HG03442 (cell line): ENCODE measurements at regions not wholly inside any gene's neighbourhood (a gene's known extent, or its start where the extent isn't known, plus 50 kb on each side); places are given as distances from the start of the nearest gene placed in this dataset.

Experiments
- ATAC-seq: cut with Tn5 transposase; IDR thresholded peaks from one replicate; pipeline ENCODE4 v1.9.1; 2021; ENCODE audit warnings: mild to moderate bottlenecking, moderate library complexity; ENCODE audit not compliant: unreplicated experiment

DNA sequence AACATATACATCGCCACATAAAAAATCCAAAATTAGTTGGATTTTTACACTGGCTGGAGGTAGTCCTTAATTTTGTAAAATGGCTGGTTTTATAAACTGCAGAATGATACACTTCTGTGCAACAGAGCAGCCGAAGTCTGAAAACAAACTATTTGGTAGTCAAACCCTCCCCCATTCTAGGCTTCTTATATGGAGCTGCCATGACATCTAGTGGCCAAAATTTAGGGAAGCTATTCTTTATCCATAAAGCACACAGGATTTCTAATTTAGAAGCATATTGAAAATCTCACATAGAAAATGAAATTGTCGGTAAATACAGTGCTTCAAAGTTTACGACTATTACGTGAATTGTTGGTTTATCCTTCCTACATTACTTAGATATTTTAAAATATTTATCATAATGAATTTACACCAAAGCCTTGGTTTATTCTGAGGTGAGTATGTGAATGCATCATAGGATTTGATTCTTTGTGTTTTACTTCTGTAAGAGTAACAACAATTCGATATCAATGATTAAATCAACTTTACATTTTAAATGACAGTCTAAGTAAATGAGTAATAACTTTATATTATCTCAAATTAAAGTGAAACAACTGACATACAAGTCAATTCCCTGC lies 113.4 kb upstream of the FAM241A start:
- ATAC-seq = peak; percentile 74

DNA sequence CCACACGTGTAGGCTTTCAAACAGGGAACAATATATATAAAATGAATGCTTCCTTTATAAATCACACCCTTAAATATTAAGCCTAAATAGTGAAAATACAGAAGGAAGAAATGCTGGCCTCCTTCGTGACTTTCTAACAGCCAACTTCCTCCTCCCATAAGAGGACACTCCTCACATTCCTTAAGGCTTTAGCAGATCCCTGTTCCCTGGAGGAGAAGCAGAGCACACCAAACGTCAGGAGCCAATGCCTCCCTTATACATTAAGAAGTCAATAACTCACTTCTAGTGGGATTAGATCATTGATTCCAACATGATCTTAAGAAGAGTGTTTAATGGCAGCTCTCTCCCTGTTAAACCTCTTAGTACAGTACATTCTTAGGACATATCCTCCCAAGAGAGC lies 108.4 kb upstream of the FAM241A start:
- ATAC-seq = no peak

DNA sequence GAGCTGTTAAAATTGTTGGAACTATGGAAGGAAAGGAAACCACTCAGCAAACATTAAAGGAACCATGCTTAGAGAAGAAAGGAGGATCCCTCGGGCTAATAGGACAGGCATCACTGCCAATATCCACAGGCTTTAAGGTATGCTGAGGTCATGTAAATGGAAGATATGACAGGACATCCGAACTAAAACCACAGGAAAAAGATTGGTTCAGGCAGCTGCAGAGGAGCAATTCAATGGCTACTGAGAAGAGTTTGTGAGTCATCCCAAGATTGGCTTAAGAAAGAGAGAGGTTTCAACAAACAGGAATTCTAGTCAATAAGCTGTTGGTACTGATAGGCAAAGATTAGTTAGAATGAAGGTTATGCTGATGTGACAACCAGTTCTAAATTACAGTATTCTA lies 106.4 kb upstream of the FAM241A start:
- ATAC-seq = no peak

DNA sequence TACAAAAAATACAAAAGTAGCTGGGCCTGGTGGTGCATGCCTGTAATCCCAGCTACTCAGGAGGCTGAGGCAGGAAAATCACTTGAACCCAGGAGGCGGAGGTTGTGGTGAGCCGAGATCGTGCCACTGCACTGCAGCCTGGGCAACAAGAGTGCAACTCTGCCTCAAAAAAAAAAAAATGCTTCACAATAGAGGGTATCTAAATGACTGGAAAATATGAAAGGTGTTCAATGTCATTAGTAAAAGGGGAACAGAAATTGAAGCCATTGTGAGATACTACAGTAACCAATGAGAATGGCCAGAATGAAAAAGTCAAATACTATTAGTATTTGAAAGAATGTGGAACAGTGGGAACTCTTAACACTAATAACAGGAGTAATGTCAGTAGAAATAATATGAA lies 96.1 kb upstream of the FAM241A start:
- ATAC-seq = peak; percentile 93

DNA sequence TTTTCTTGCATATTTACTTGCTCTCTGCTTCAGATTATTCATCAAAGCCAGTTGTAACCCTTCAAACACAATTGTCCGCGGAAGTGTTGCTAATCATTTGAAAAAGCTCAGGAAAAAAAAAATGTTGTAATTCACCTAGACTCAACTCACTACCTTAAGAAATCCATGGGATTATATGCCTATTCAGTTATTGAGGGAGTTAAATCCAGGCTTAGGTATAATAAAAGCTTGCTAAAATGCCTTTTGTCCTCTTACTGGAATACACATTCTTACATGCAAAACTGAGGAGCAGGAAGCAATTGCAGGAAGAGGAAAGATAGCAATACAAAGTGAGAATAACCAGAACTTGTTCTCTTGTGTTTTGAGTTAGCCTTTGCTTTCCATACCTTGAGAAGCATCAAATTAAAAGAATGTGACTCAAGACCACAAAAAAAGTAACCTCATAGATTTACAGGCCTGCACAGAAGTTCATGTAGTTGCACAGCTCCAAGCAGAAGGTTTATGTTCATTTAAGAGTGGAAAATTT lies 91.4 kb upstream of the FAM241A start:
- no peak for ATAC-seq

DNA sequence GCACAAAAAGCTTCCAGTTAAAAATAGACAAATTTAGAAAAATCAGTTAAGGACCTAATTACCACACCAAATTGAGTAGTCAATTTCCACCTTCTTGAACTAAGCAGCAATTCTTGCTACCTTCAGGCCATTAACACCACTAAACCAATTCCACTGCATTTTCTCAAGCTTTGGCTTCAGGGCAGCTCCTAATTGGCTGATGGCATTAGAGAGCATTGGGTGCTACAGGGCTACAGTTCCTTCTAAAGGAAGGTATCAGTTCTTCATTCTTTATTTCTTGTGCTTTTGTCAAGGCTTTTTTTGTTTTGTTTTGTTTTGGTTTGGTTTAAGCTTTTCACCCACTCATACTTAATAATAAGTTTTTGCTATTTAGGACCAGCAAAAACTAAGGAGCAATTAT lies 90.2 kb upstream of the FAM241A start:
- ATAC-seq = no peak

DNA sequence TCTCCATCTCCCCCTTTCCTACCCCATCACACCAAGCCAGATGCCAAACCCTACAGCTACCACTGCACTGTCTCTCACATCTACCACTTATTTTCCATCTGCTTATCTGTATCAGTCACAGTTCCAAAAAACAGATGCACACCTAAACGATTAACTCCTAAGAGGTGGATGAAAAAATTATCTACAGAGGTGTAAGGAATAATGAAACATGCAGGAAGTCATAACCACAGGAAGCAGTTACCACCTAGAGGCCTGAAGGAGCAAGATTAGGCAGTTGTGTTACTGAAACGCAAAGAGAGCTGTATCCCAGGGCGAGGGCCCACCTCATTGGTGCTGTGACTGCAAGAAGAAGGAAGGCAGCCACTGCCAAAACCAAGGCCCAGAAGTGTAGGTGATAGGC lies 87.8 kb upstream of the FAM241A start:
- ATAC-seq = no peak

DNA sequence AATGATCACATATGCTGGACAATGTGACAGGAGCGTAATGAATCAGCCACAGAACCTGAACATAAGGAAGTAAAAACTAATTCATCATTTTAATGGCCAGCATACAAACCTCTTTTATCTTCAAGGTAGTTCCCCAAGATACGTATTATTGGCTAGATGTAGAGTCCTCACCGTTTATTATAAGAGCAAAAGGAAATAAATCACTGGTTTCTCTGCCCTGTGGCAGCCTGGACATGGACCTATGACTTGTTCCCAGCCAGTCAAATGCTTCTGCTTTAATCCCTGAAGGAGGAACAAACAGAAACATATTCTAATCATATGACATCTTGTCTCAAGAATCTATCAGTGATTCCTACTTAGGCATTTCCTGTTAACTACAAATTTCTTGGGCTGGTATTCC lies 86.8 kb upstream of the FAM241A start:
- no peak for ATAC-seq

DNA sequence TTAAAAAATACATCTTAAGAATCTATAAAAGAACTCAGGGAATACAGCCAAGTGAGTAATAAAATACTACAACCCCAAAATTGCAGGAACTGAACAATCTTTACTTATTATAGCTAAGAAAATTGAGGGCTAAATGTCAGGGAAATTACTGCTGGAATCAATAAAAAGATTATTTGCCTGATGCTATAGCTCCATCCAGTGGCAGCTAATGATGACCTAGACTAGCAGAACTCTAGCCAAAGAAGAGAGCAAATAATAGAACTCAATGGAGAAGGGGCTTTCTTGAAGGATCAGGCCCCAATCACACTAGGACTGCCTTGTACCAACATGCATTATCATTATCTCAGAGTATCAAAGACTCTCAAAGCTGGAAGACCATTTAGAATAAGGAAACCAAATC lies 85.0 kb upstream of the FAM241A start:
- ATAC-seq = peak; percentile 65

DNA sequence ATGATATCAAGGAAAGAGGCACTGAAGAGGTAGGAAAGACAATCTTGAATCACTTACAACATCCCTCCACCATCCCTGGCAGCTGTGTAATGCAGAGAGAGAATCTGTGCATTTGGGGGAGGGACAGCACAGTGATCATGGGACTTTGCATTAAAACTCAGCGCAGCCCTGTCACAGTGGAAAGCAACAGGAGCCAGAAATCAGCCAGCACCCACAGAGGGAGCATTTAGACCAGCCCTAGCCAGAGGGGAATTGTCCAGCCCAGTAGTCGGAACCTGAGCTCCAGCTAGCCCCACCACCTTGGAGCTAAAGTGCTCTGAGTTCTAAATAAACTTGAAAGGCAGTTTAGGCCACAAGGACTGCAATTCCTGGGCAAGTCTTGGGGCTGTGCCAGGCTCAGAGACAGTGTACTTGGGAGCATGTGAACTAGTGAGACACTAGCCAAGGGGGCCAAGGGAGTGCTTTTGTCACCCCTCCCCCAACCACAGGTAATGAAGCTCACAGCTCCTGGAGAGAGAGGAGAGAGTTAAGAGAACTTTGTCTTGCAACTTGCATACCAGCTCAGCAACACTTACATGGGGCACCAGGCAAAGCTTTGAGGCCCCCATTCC lies 83.9 kb upstream of the FAM241A start:
- no peak for ATAC-seq

DNA sequence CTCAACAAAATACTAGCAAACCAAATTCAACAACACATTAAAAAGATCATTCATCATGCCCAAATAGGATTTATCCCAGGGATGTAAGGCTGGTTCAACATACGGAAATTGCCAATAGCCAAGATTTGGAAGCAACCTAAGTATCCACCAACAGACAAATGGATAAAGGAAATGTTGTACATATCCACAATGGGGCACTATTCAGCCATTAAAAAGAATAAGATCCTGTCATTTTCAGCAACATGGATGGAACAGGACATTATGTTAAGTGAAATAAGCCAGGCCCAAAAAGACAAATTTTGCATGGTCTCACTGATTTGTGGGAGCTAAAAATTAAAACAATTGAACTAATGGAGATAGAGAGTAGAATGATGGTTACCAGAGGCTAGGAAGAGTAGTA lies 82.0 kb upstream of the FAM241A start:
- ATAC-seq = no peak

DNA sequence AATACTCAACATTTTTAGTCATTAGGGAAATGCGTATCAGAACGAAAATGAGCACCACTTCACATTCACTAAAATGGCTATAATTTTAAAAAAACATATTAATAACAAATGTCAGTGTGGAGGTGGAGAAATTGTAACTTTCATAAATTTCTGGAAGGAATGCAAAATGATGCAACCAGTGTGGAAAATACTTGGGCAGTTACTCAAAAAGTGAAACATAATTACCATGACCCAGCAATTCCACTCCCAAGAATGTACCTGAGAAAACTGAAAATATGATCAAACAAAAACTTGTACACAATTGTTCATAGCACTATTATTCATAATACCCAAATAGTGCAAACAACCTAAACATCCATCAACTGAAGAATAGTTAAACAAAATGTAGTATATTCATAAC lies 76.1 kb upstream of the FAM241A start:
- ATAC-seq = no peak

DNA sequence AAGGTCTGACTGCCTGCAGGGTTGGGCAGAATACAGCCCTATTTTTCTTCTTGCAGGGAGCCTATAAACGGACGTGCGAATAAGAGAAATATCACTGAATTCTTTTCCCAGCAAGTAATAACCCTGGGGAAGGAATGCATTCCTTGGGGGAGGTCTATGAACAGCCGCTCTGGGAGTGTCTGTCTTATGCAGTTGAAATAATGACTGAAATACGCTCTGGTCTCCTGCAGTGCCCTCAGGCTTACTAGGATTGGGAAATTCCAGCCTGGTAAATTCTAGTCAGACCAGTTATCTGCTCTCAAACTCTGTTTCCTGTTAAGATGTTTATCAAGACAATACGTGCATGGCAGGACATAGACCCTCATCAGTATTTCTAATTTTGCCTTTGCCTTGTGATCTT lies 72.1 kb upstream of the FAM241A start:
- ATAC-seq = no peak

DNA sequence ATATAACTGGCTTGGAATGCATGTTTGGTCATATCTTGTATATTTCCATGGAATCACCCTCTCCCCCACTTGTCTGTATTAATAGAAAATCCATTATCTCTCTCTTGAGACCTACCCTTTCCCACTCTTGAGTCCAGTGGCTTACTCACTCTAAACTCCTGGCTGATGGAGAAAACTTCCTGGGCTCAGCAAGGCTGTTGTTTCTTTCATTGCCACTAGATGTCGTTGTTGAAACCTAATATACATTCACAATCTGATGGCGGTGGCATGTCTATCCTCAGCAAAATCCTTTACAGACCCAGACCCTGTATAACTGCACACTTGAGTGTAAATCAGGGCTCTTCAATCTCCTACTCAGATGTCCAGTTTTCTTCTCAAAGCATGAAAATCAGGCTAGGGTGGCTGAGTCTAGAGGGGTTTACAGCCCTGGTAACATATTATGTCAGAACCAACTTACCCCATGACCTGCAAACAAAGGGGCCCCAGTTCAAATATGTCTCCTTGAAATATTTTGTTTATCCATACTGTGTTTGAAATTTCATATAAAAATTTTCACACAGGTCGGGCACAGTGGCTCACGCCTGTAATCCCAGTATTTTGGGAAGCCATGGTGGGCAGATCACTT lies 70.0 kb upstream of the FAM241A start:
- ATAC-seq = peak; percentile 87

DNA sequence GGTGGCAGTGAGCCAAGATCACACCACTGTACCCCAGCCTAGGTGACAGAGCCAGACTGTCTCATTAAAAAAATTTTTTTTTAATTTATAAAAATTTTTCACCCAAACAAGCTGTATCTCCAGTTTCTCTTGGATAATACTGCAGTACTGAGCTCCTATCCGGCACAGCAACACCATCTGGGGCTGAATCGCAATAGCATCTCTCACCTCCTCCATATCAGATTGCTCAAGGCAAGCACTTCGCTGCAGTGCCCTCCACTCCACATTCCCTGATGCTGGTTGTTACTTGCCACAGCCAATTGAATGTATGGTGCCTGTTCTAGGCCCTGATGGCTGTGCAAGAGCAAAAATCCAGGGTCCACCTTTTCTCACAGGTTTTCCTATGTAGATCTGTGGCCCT lies 69.3 kb upstream of the FAM241A start:
- ATAC-seq = no peak

DNA sequence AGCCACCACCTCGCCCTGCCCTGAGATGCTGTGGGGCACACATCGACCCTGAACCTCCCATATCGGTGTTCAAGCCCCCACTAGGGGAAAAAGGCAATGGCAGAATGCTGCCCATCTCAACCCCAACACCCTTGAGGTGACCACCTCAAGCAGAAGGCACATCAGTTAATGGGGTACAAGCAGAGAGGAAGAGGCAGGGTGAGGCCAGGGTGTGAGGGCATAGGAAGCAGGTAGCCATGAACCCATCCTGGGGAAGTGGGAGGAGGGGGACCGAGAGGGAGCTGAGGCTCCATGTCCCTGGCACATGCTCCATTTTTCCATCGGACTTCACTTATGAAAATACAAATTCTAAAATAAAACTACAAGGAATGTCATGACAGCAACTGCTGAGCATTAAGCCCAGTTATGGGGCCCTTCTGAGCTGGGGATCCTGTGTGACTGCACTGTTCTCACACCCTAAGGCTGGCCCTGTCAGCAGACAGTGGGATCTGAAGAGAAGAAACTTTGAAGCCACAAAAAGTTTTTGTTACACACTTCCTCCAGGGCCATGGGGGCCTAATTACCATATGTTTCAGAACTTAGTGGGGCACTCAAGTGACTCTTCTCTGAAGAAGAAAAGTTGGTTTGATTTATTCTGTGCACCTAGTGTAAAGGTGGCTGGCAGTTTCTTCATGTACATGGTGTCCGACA lies 68.2 kb upstream of the FAM241A start:
- no peak for ATAC-seq

DNA sequence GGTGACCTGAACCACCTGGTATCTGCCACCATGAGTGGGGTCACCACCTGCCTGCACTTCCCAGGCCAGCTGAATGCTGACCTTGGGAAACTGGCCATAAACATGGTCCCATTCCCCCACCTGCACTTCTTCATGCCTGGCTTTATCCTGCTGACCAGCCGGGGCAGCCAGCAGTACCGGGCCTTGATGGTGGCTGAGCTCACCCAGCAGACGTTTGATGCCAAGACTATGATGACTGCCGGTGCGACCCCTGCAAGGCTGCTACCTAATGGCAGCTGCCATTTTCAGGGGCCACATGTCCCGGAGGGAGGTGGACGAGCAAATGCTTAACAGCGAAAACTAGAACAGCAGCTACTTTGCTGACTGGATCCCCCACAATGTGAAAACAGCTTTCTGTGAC lies 67.5 kb upstream of the FAM241A start:
- ATAC-seq = no peak

DNA sequence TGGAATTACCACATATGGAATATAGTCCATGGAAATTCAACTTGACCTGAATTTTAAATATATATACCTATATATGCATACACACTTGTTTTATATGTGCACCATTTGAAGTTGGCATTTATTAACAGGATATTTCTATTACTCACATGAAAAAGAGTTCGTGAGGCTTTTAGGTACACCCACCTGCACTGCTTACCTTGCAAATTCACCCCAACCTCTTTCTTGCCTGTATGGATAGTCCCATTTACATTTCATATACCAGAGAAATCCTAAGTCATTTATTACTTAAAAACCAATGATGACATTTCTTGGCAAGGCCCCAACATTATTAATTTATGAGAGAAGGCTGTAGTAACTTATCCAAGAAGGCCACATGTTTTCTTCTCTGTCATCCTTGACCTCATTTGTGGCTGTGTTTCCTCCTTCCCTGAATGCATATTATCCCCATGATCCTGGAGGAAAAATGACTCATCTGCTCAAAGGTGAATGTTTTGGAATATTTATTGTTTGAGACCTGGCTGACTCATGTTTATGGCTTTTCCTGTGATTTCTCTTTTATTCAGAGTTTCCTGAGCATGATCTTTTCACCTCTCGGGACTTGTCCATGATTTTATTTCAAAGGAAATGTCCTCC lies 62.2 kb upstream of the FAM241A start:
- no peak for ATAC-seq

DNA sequence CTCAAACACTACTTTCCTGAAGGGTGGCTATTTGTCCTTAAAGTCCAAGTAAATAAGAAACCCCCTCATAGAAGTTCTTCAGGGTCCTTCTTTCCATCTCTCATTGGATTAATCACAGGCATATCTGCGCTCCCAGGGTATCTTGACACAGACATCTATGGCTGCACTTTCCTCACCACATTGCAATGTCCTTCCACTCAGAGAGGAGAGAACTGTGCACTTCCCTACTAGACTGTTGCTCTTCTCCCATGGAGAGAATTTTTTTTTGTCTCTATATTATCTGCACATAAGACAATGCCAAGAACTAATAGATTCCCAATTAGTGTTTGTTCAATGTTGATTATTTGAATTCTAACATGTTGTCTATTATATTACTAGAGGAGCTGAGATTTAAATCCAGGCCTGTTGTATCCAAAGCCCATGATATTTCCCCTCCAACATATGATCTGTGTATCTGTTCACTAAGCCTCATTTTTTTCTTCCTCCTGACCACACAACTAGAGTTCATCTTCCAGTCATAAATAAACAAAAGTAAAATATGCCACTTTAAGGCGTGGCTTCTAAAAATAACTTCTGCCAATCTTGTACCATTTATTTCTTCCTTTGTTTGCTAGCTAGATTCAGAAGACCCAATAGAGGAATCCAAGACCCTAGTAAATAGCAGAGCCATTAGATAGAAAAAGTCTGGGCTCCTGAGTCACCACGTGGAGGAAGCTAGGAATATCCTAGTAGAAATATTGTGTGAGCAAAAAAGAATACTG lies 61.5 kb upstream of the FAM241A start:
- ATAC-seq = no peak

DNA sequence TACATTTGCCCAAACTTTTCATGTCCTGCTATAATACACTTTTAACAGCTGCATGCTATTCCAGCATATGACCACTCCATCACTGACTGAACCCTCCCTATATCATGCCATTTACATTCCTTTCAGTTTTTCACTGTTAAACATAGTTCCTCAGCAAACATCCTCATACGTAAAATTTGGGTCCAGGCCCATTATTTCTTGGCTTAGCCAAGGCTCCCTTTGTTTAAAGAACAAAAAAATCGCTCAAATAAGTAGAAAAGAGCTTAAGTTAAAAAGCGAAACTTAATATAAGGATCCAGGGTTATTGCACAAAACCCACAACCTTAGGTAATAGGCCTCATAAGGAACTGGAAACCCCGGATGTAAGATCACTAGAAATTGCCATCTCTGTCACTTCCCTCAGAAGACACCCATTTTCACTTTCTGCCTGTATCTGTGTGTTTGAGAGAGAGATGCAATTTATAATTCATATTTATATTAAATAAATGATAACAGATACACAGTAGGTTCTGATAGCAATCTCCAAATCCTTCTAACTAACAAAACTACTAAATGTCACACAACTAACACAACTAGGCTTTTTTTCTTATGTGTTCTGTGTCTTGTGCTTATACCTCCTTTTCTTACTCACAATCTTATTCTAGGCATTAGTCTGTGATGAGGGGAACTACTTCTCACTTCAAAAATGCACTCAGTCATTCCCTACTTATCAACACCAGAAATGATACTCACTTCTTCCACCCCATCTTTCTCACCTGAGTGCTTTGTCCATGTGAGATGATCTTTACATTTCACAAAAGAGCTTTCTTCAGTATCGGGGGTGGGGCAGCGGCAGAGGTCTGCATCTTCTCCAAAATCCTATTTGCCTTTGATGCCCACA lies 59.9 kb upstream of the FAM241A start:
- no peak for ATAC-seq
